Neural cell (in vitro differentiated cells): ENCODE measurements at regions not wholly inside any gene's neighbourhood (a gene's known extent, or its start where the extent isn't known, plus 50 kb on each side); places are given as distances from the start of the nearest gene placed in this dataset.

Experiments
- H2AFZ ChIP-seq: fragments of 200-600, 300-800 bp; sonication (generic), shearing (Covaris generic); 2 replicates; pipeline ENCODE4 v1.6.0; 2014; ENCODE audit warnings: low read depth, mild to moderate bottlenecking, antibody characterized with exemption, low read length, moderate library complexity
- H3F3A ChIP-seq: fragments of 200-600 bp; shearing (Covaris generic); 2 replicates; pipeline ENCODE4 v1.6.1; 2016; ENCODE audit warnings: mild to moderate bottlenecking, moderate library complexity, mixed read lengths, antibody characterized with exemption, low read length; ENCODE audit not compliant: insufficient read depth, poor library complexity, severe bottlenecking
- H3K27ac ChIP-seq: fragments of 200-600, 300-800 bp; sonication (generic), shearing (Covaris generic); 2 replicates; pipeline ENCODE4 v1.5.1; 2014; ENCODE audit warnings: mild to moderate bottlenecking, low read length, moderate library complexity
- H3K27me3 ChIP-seq: fragments of 300-800, 200-600 bp; sonication (generic), shearing (Covaris generic); 2 replicates; pipeline ENCODE4 v1.6.0; 2014; ENCODE audit warnings: mild to moderate bottlenecking, low read depth, low read length, moderate library complexity; ENCODE audit not compliant: insufficient read depth
- H3K36me3 ChIP-seq: fragments of 300-800, 200-600 bp; sonication (generic), shearing (Covaris generic); 2 replicates; pipeline ENCODE4 v1.5.1; 2014; ENCODE audit warnings: mild to moderate bottlenecking, antibody characterized with exemption, low read length, moderate library complexity; ENCODE audit not compliant: insufficient read depth
- H3K4me2 ChIP-seq: fragments of 300-800, 200-600 bp; sonication (generic), shearing (Covaris generic); 2 replicates; pipeline ENCODE4 v1.6.0; 2014; ENCODE audit warnings: mild to moderate bottlenecking, low read length
- H3K4me3 ChIP-seq: fragments of 300-800, 200-600 bp; sonication (generic), shearing (Covaris generic); 2 replicates; pipeline ENCODE4 v1.5.1; 2014; ENCODE audit warnings: mild to moderate bottlenecking, low read length, moderate library complexity
- H3K79me2 ChIP-seq: fragments of 200-600 bp; shearing (Covaris generic); replicated peaks from 2 replicates; pipeline ENCODE4 v1.6.0; 2014; ENCODE audit warnings: mild to moderate bottlenecking, low read length, moderate library complexity; ENCODE audit not compliant: insufficient read depth
- H3K9ac ChIP-seq: fragments of 300-800, 200-600 bp; sonication (generic), shearing (Covaris generic); 2 replicates; pipeline ENCODE4 v1.6.1; 2016; ENCODE audit warnings: mild to moderate bottlenecking, low read length, mixed read lengths
- H3K9me2 ChIP-seq: fragments of 200-600 bp; shearing (Covaris generic); 2 replicates; pipeline ENCODE4 v1.6.1; 2016; ENCODE audit warnings: mild to moderate bottlenecking, low read length, mixed read lengths; ENCODE audit not compliant: insufficient read depth
- H3K9me3 ChIP-seq: fragments of 200-600, 300-800 bp; sonication (generic), shearing (Covaris generic); 2 replicates; pipeline ENCODE4 v1.6.1; 2016; ENCODE audit warnings: mild to moderate bottlenecking, mixed run types, low read length, moderate library complexity, mixed read lengths
- H4K20me1 ChIP-seq: fragments of 200-600 bp; shearing (Covaris generic); 2 replicates; pipeline ENCODE4 v1.6.1; 2016; ENCODE audit warnings: mild to moderate bottlenecking, mixed run types; ENCODE audit not compliant: insufficient read depth
- CTCF ChIP-seq: fragments of 450-650 bp; IDR thresholded peaks from 2 replicates; pipeline ENCODE4 v1.5.1; 2014; ENCODE audit warnings: antibody characterized with exemption, mild to moderate bottlenecking, moderate library complexity; ENCODE audit not compliant: poor library complexity, severe bottlenecking
- EP300 ChIP-seq: fragments of 450-650 bp; conservative IDR thresholded peaks from 2 replicates; pipeline ENCODE4 v1.6.1; 2014; ENCODE audit warnings: antibody characterized with exemption, mild to moderate bottlenecking, moderate library complexity; ENCODE audit not compliant: poor library complexity, severe bottlenecking
- EZH2 ChIP-seq: fragments of 200-600, 300-800 bp; shearing (Covaris generic), sonication (generic); IDR thresholded peaks from 2 replicates; pipeline ENCODE4 v1.6.1; 2014; ENCODE audit warnings: antibody characterized with exemption, low read length, borderline replicate concordance, mild to moderate bottlenecking; ENCODE audit not compliant: insufficient read depth, poor library complexity, severe bottlenecking
- MXI1 ChIP-seq: fragments of 450-650 bp; conservative IDR thresholded peaks from 2 replicates; pipeline ENCODE4 v1.6.1; 2014; ENCODE audit warnings: antibody characterized with exemption, mild to moderate bottlenecking; ENCODE audit not compliant: poor library complexity, severe bottlenecking
- POLR2AphosphoS5 ChIP-seq: IDR thresholded peaks from 2 replicates; pipeline ENCODE4 v1.6.1; 2012
- RAD21 ChIP-seq: fragments of 450-650 bp; conservative IDR thresholded peaks from 2 replicates; pipeline ENCODE4 v1.6.1; 2014; ENCODE audit warnings: antibody characterized with exemption, mild to moderate bottlenecking, moderate library complexity
- REST ChIP-seq: IDR thresholded peaks from 2 replicates; pipeline ENCODE4 v1.6.1; 2012; ENCODE audit warnings: borderline replicate concordance
- SMC3 ChIP-seq: fragments of 450-650 bp; conservative IDR thresholded peaks from 2 replicates; pipeline ENCODE4 v1.6.1; 2014; ENCODE audit warnings: antibody characterized with exemption, mild to moderate bottlenecking, moderate library complexity; ENCODE audit not compliant: poor library complexity
- TAF1 ChIP-seq: IDR thresholded peaks from 2 replicates; pipeline ENCODE4 v1.6.1; 2012; ENCODE audit warnings: low read depth

- H4K20me1 ChIP-seq = no peaks in the 10 kb centered on the region
- no peaks in the 10 kb centered on the region for H3K27me3 ChIP-seq
- TF ChIP-seq TAF1 (no peak), SMC3 (no peak), RAD21 (no peak), EZH2 (no peak), EP300 (no peak), MXI1 (no peak), POLR2AphosphoS5 (no peak), REST (no peak), CTCF (no peak)
- H3K4me3 ChIP-seq = no peak overlapping the region
- no peaks in the 10 kb centered on the region for H3K79me2 ChIP-seq
- no peaks in the 10 kb centered on the region for H3K9me3 ChIP-seq
- no peaks in the 10 kb centered on the region for H3K36me3 ChIP-seq
- no peaks in the 10 kb centered on the region for H3K9me2 ChIP-seq
- no peak overlapping the region for H3K9ac ChIP-seq
- H3K27ac ChIP-seq = no peak overlapping the region
- no peaks in the 10 kb centered on the region for H3F3A ChIP-seq
- H3K4me2 ChIP-seq = no peak overlapping the region
- H2AFZ ChIP-seq = no peak overlapping the region
These were observed 188.2 kb downstream of the MN1 start for GRCh38 chr22:27613099-27614005.

GRCh38 chr22:27614006-27614649, 187.4 kb downstream of the MN1 start:
- Histone ChIP-seq H3K27ac (no peak overlapping the region), H3K9me2 (no peaks in the 10 kb centered on the region), H3K9me3 (no peaks in the 10 kb centered on the region), H3K36me3 (no peaks in the 10 kb centered on the region), H2AFZ (no peak overlapping the region), H3K27me3 (no peaks in the 10 kb centered on the region), H3K79me2 (no peaks in the 10 kb centered on the region), H3F3A (no peaks in the 10 kb centered on the region), H4K20me1 (no peaks in the 10 kb centered on the region), H3K4me3 (no peak overlapping the region), H3K9ac (no peak overlapping the region), H3K4me2 (no peak overlapping the region)
- TF ChIP-seq REST (no peak), EP300 (no peak), POLR2AphosphoS5 (no peak), SMC3 (no peak), RAD21 (no peak), TAF1 (no peak), CTCF (no peak)
